ENCODE measurements at regions not wholly inside any gene's neighbourhood (a gene's known extent, or its start where the extent isn't known, plus 50 kb on each side); places are given as distances from the start of the nearest gene placed in this dataset.

DNA sequence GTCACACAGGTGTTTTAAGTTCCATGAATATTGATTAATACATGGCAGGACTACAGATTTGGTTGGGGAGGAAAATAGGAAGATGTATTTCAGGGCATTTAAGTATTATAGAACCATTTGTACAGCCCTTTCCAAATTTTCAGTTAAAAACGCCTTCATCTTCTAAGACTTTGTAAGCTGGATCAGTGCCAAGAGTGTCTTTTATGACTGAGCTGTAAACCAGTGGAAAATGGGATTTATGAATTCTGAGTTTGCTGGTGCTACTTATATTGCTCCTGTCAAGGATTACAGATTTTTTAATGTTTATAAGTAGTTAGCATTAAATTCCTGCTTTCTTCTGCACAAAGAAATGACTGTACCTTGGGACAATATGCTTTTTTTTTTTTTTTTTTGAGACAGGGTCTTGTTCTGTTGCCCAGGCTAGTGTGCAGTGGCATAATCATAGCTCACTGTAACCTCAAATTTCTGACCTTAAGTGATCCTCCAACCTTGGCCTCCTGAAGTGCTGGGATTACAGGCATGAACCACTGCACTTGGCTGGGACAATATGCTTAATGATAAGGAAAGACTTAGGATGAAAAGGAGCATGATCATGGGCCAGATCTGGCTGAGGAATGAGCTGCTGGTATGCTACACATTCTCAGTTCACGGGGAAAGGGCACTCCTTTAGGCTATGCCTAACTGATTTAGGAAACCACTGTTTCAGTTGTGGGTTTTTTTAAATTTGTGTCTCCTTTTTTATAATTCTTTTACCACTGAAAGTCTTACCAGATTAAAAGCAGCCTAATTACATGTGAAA is 113.6 kb upstream of the MTNR1B start:
- H3K79me2 ChIP-seq (ENCODE audit: insufficient read depth, low read depth), result no peaks in the 10 kb centered on the region
- H3K4me3 ChIP-seq (IDR thresholded peaks at IDR 0.05; ENCODE audit: insufficient read depth, low read depth, low read length), result no peak overlapping the region
- H3K27me3 ChIP-seq (ENCODE audit: insufficient read depth, low read depth), result no peaks in the 10 kb centered on the region
- TF ChIP-seq, protein P1, sequence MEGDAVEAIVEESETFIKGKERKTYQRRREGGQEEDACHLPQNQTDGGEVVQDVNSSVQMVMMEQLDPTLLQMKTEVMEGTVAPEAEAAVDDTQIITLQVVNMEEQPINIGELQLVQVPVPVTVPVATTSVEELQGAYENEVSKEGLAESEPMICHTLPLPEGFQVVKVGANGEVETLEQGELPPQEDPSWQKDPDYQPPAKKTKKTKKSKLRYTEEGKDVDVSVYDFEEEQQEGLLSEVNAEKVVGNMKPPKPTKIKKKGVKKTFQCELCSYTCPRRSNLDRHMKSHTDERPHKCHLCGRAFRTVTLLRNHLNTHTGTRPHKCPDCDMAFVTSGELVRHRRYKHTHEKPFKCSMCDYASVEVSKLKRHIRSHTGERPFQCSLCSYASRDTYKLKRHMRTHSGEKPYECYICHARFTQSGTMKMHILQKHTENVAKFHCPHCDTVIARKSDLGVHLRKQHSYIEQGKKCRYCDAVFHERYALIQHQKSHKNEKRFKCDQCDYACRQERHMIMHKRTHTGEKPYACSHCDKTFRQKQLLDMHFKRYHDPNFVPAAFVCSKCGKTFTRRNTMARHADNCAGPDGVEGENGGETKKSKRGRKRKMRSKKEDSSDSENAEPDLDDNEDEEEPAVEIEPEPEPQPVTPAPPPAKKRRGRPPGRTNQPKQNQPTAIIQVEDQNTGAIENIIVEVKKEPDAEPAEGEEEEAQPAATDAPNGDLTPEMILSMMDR (conservative IDR thresholded peaks at IDR 0.05; ENCODE audit: low read depth, low read length), result no peak
- H4K20me1 ChIP-seq (ENCODE audit: insufficient read depth), result no peaks in the 10 kb centered on the region
- peaks cover 13% of the 10 kb centered on the region for H3K4me1 ChIP-seq (ENCODE audit: low read depth, poor library complexity, severe bottlenecking)
- no peak overlapping the region for H3K4me2 ChIP-seq
- no peak overlapping the region for H2AFZ ChIP-seq (ENCODE audit: low read depth)
- H3K9ac ChIP-seq, result no peak overlapping the region
- H3K27ac ChIP-seq, result no peak overlapping the region
- no peaks in the 10 kb centered on the region for H3K36me3 ChIP-seq (ENCODE audit: insufficient read depth)

DNA sequence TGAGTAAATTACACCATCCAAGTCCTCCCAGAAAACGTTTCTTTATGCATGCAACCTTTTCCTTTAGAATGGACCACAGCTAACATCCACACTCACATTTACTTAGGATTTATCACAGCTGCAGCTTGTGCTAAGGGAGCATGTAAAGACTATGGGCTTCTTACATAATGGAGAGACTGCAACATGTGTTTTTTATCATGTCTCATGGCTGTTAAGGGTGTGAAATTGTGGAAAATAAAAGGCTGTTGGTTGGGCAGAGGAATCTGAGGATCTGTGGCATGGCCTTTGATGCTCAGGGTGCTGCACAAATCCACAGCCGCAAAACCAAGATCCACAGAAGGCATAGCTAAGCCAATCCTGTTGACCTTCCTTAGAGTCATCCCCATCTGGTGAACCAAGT is 112.0 kb upstream of the MTNR1B start:
- peaks cover 13% of the 10 kb centered on the region for H3K4me1 ChIP-seq (ENCODE audit: low read depth, poor library complexity, severe bottlenecking)
- H3K27me3 ChIP-seq (ENCODE audit: insufficient read depth, low read depth), result no peaks in the 10 kb centered on the region
- H3K4me2 ChIP-seq, result no peak overlapping the region
- no peak overlapping the region for H3K9ac ChIP-seq
- H3K4me3 ChIP-seq (IDR thresholded peaks at IDR 0.05; ENCODE audit: insufficient read depth, low read depth, low read length), result no peak overlapping the region
- no peaks in the 10 kb centered on the region for H3K79me2 ChIP-seq (ENCODE audit: insufficient read depth, low read depth)
- TF ChIP-seq, protein P1 (conservative IDR thresholded peaks at IDR 0.05; ENCODE audit: low read depth, low read length), result no peak
- H4K20me1 ChIP-seq (ENCODE audit: insufficient read depth), result no peaks in the 10 kb centered on the region
- H3K36me3 ChIP-seq (ENCODE audit: insufficient read depth), result no peaks in the 10 kb centered on the region
- H2AFZ ChIP-seq (ENCODE audit: low read depth), result no peak overlapping the region
- H3K27ac ChIP-seq, result no peak overlapping the region

DNA sequence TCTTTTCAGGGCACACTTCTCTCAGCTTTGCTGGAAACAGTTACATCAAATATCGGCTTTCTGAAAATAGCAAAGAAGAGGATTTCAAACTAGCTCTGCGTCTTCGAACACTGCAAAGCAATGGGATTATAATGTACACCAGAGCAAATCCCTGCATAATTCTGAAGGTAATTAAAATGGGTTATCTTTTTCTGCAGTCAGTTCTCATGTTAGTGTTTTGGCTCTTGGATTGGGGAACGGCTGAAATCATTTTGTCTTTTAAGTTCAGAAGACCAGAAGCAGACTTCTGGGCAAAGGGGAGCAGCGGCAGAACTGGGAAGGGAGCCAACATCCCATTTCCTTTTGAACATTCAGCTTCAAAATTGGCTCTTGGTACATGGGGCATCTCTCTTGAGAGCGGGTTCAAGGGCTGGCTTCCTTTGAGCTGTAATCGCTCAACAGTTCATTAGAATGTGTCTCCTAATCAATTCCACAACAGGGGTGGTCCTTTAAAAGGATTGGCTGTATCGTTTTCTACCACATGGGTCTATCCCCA is 110.2 kb upstream of the MTNR1B start:
- H3K4me2 ChIP-seq, result no peak overlapping the region
- H4K20me1 ChIP-seq (ENCODE audit: insufficient read depth), result no peaks in the 10 kb centered on the region
- no peaks in the 10 kb centered on the region for H3K79me2 ChIP-seq (ENCODE audit: insufficient read depth, low read depth)
- TF ChIP-seq, protein P1 (conservative IDR thresholded peaks at IDR 0.05; ENCODE audit: low read depth, low read length), result no peak
- H3K9ac ChIP-seq, result no peak overlapping the region
- H3K4me1 ChIP-seq (ENCODE audit: low read depth, poor library complexity, severe bottlenecking), result peaks cover 13% of the 10 kb centered on the region
- no peak overlapping the region for H2AFZ ChIP-seq (ENCODE audit: low read depth)
- H3K36me3 ChIP-seq (ENCODE audit: insufficient read depth), result no peaks in the 10 kb centered on the region
- no peak overlapping the region for H3K4me3 ChIP-seq (IDR thresholded peaks at IDR 0.05; ENCODE audit: insufficient read depth, low read depth, low read length)
- H3K27ac ChIP-seq, result no peak overlapping the region
- no peaks in the 10 kb centered on the region for H3K27me3 ChIP-seq (ENCODE audit: insufficient read depth, low read depth)

DNA sequence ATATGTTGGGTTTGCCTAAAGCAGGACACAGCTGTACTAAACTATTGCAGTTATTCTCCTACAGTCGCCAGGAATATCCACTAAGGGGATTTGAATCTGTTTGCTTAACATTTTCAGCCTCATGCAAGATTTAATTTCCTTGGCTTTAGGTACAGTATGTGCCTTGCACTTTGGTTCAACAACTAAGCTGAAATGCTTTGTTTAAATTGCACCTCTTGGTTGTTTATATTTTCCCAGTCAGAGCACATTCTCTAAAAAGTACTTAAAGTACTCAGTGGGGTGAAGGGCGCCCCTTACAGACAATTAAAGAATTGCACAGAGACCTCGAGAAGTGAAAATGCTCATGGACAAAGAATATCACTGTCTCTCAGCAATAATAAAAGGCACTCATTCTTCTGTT is 107.8 kb upstream of the MTNR1B start:
- Histone ChIP-seq H3K9ac (no peak overlapping the region), H3K27me3 (ENCODE audit: insufficient read depth, low read depth) (no peaks in the 10 kb centered on the region), H4K20me1 (ENCODE audit: insufficient read depth) (no peaks in the 10 kb centered on the region)

More for the DNA sequence above, 107.8 kb upstream of the MTNR1B start:
- TF ChIP-seq, protein P1 (conservative IDR thresholded peaks at IDR 0.05; ENCODE audit: low read depth, low read length), result no peak
- Histone ChIP-seq H3K4me2 (no peak overlapping the region), H3K36me3 (ENCODE audit: insufficient read depth) (no peaks in the 10 kb centered on the region), H3K4me3 (IDR thresholded peaks at IDR 0.05; ENCODE audit: insufficient read depth, low read depth, low read length) (no peak overlapping the region), H3K27ac (no peak overlapping the region), H3K79me2 (ENCODE audit: insufficient read depth, low read depth) (no peaks in the 10 kb centered on the region), H3K4me1 (ENCODE audit: low read depth, poor library complexity, severe bottlenecking) (no peaks in the 10 kb centered on the region), H2AFZ (ENCODE audit: low read depth) (no peak overlapping the region)
